A549 (cell line): ENCODE measurements at regions not wholly inside any gene's neighbourhood (a gene's known extent, or its start where the extent isn't known, plus 50 kb on each side); places are given as distances from the start of the nearest gene placed in this dataset.

Experiments
- CEBPB ChIP-seq, 2 experiments: fragments of >200 bp in 1 of 2; sonication (Bioruptor Twin) in 1 of 2; formaldehyde crosslinking in 1 of 2; IDR thresholded peaks; 2 replicates each; pipeline ENCODE4 v1.6.1; 2012 to 2016
- CHD2 ChIP-seq: fragments of 150-350 bp; IDR thresholded peaks from 2 replicates; pipeline ENCODE4 v1.6.1; 2014; ENCODE audit warnings: low read length; ENCODE audit not compliant: partially characterized antibody
- HDAC2 ChIP-seq: fragments of 200-600 bp; sonication (generic); IDR thresholded peaks from 2 replicates; pipeline ENCODE4 v1.6.1; 2016
- MAX ChIP-seq: IDR thresholded peaks from 2 replicates; pipeline ENCODE4 v1.6.1; 2012
- MYC ChIP-seq: IDR thresholded peaks from 2 replicates; pipeline ENCODE4 v1.6.1; 2012; ENCODE audit warnings: mild to moderate bottlenecking, inconsistent platforms, low read length, improper control_type of control experiment, borderline replicate concordance
- POLR2A ChIP-seq: IDR thresholded peaks from 2 replicates; pipeline ENCODE4 v1.6.1; 2012; ENCODE audit warnings: mild to moderate bottlenecking, low read length
- RAD21 ChIP-seq, 2 experiments: fragments of >200 bp in 1 of 2; sonication (Bioruptor Twin) in 1 of 2; formaldehyde crosslinking in 1 of 2; IDR thresholded peaks in 1 of 2; conservative IDR thresholded peaks in 1 of 2; 2 replicates in 1 of 2; 3 replicates in 1 of 2; pipeline ENCODE4 v1.6.1; 2012 to 2018; ENCODE audit warnings: inconsistent platforms in 1 of 2
- SMC3 ChIP-seq: fragments of >200 bp; sonication (Bioruptor Twin); formaldehyde crosslinking; IDR thresholded peaks from 3 replicates; pipeline ENCODE4 v1.6.1; 2018; ENCODE audit warnings: inconsistent platforms
- USF2 ChIP-seq: fragments of 450-650 bp; IDR thresholded peaks from 2 replicates; pipeline ENCODE4 v1.6.1; 2014; ENCODE audit warnings: antibody characterized with exemption
- TF ChIP-seq, protein P1 (sequence below): fragments of >200 bp; sonication (Bioruptor Twin); formaldehyde crosslinking; IDR thresholded peaks from 3 replicates; pipeline ENCODE4 v1.5.1; 2016
- TF ChIP-seq, protein P2 (sequence below): fragments of 200-600 bp; sonication (generic); IDR thresholded peaks from 2 replicates; pipeline ENCODE4 v1.6.1; 2016; ENCODE audit warnings: antibody characterized with exemption, mild to moderate bottlenecking, moderate library complexity

DNA sequence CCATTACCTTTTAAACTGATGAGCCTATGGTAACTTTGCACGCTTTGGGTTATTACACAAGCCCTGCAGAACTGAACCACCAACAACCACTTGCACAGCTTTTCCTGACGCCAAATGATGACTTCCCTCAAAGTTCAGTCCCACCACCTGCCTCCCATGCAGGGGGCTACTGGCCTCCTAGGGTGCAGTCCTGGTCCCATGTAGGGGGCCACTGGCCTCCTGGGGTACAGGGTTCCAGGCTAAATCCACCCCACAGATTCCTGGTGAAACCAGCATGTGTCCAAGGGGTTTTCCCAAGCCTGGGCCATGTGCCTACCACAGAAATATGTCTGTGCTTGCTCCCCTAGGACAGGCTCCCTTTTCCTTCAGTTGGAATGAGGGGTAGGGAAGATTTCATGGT, 73.4 kb upstream of the ZNF678 start:
- TF ChIP-seq USF2 (no peak), RAD21 (conservative IDR thresholded peaks at IDR 0.05 in 1 of 2, IDR thresholded peaks at IDR 0.05 in 1 of 2) (no peak), MAX (no peak), POLR2A (no peak), CEBPB (IDR thresholded peaks at IDR 0.05) (no peak), HDAC2 (no peak), CHD2 (no peak), SMC3 (no peak), MYC (no peak)
- TF ChIP-seq, protein P1, sequence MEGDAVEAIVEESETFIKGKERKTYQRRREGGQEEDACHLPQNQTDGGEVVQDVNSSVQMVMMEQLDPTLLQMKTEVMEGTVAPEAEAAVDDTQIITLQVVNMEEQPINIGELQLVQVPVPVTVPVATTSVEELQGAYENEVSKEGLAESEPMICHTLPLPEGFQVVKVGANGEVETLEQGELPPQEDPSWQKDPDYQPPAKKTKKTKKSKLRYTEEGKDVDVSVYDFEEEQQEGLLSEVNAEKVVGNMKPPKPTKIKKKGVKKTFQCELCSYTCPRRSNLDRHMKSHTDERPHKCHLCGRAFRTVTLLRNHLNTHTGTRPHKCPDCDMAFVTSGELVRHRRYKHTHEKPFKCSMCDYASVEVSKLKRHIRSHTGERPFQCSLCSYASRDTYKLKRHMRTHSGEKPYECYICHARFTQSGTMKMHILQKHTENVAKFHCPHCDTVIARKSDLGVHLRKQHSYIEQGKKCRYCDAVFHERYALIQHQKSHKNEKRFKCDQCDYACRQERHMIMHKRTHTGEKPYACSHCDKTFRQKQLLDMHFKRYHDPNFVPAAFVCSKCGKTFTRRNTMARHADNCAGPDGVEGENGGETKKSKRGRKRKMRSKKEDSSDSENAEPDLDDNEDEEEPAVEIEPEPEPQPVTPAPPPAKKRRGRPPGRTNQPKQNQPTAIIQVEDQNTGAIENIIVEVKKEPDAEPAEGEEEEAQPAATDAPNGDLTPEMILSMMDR = no peak
- TF ChIP-seq, protein P2, sequence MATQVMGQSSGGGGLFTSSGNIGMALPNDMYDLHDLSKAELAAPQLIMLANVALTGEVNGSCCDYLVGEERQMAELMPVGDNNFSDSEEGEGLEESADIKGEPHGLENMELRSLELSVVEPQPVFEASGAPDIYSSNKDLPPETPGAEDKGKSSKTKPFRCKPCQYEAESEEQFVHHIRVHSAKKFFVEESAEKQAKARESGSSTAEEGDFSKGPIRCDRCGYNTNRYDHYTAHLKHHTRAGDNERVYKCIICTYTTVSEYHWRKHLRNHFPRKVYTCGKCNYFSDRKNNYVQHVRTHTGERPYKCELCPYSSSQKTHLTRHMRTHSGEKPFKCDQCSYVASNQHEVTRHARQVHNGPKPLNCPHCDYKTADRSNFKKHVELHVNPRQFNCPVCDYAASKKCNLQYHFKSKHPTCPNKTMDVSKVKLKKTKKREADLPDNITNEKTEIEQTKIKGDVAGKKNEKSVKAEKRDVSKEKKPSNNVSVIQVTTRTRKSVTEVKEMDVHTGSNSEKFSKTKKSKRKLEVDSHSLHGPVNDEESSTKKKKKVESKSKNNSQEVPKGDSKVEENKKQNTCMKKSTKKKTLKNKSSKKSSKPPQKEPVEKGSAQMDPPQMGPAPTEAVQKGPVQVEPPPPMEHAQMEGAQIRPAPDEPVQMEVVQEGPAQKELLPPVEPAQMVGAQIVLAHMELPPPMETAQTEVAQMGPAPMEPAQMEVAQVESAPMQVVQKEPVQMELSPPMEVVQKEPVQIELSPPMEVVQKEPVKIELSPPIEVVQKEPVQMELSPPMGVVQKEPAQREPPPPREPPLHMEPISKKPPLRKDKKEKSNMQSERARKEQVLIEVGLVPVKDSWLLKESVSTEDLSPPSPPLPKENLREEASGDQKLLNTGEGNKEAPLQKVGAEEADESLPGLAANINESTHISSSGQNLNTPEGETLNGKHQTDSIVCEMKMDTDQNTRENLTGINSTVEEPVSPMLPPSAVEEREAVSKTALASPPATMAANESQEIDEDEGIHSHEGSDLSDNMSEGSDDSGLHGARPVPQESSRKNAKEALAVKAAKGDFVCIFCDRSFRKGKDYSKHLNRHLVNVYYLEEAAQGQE = no peak
